ENCODE measurements at regions not wholly inside any gene's neighbourhood (a gene's known extent, or its start where the extent isn't known, plus 50 kb on each side); places are given as distances from the start of the nearest gene placed in this dataset.

GRCh38 chr18:995629-996028 lies 91.0 kb downstream of the ADCYAP1 start:
- DNase-seq (ENCODE audit: low spot score) = no peak

More at GRCh38 chr18:995629-996028, 91.0 kb downstream of the ADCYAP1 start:
- no peak for TF ChIP-seq HNF4A (conservative IDR thresholded peaks at IDR 0.05)
- no peak for TF ChIP-seq HNF4G (IDR thresholded peaks at IDR 0.05)
- no peak for TF ChIP-seq FOXA2 (IDR thresholded peaks at IDR 0.05)
- no peak for TF ChIP-seq CTCF (IDR thresholded peaks at IDR 0.05; ENCODE audit: low read depth, low read length, missing input control)
- no peak for TF ChIP-seq TAF1 (conservative IDR thresholded peaks at IDR 0.05)
- TF ChIP-seq REST (IDR thresholded peaks at IDR 0.05) = no peak
- no peak for TF ChIP-seq RAD21 (IDR thresholded peaks at IDR 0.05)
- no peak for TF ChIP-seq YY1 (IDR thresholded peaks at IDR 0.05)
- no peak for TF ChIP-seq NR2F2 (IDR thresholded peaks at IDR 0.05)
- TF ChIP-seq JUND (IDR thresholded peaks at IDR 0.05) = no peak
- TF ChIP-seq SP1 (IDR thresholded peaks at IDR 0.05) = no peak
- TF ChIP-seq, protein P1, sequence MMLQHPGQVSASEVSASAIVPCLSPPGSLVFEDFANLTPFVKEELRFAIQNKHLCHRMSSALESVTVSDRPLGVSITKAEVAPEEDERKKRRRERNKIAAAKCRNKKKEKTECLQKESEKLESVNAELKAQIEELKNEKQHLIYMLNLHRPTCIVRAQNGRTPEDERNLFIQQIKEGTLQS (IDR thresholded peaks at IDR 0.05) = no peak
- TF ChIP-seq FOXA1 (IDR thresholded peaks at IDR 0.05) = no peak
- TF ChIP-seq, protein P2, sequence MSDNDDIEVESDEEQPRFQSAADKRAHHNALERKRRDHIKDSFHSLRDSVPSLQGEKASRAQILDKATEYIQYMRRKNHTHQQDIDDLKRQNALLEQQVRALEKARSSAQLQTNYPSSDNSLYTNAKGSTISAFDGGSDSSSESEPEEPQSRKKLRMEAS (IDR thresholded peaks at IDR 0.05) = no peak
- TF ChIP-seq GABPA (IDR thresholded peaks at IDR 0.05 in 1 of 2, conservative IDR thresholded peaks at IDR 0.05 in 1 of 2) = no peak
- no peak for TF ChIP-seq EGR1 (IDR thresholded peaks at IDR 0.05; ENCODE audit: low read depth in 2 of 2)
- TF ChIP-seq, protein P3, sequence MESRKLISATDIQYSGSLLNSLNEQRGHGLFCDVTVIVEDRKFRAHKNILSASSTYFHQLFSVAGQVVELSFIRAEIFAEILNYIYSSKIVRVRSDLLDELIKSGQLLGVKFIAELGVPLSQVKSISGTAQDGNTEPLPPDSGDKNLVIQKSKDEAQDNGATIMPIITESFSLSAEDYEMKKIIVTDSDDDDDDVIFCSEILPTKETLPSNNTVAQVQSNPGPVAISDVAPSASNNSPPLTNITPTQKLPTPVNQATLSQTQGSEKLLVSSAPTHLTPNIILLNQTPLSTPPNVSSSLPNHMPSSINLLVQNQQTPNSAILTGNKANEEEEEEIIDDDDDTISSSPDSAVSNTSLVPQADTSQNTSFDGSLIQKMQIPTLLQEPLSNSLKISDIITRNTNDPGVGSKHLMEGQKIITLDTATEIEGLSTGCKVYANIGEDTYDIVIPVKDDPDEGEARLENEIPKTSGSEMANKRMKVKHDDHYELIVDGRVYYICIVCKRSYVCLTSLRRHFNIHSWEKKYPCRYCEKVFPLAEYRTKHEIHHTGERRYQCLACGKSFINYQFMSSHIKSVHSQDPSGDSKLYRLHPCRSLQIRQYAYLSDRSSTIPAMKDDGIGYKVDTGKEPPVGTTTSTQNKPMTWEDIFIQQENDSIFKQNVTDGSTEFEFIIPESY (IDR thresholded peaks at IDR 0.05) = no peak
- no peak for TF ChIP-seq RXRA (IDR thresholded peaks at IDR 0.05)
- Histone ChIP-seq H3K27ac (ENCODE audit: low read depth in 1 of 2, low read length in 2 of 2) (no peak overlapping the region), H3K9ac (ENCODE audit: low read depth in 1 of 2, low read length in 2 of 2) (no peak overlapping the region), H3K9me3 (ENCODE audit: control insufficient read depth in 4 of 4, low read length in 3 of 4) (no peaks in the 10 kb centered on the region), H3K36me3 (ENCODE audit: control insufficient read depth in 4 of 4, insufficient read depth in 3 of 4, low read depth in 1 of 4, low read length in 3 of 4) (no peaks in the 10 kb centered on the region), H3K4me3 (ENCODE audit: low read depth in 1 of 3, low read length in 3 of 3) (no peak overlapping the region), H3K27me3 (ENCODE audit: control insufficient read depth in 4 of 4, insufficient read depth in 4 of 4, low read length in 3 of 4) (peaks cover 0 to 2% (median 0%) of the 10 kb centered on the region in 4 donors), H3K4me1 (ENCODE audit: control insufficient read depth in 4 of 4, insufficient read depth in 4 of 4, low read length in 3 of 4) (no peaks in the 10 kb centered on the region)
- 68% methylated on average over 2 of the region's 2 CpGs for WGBS
